ENCODE measurements at regions not wholly inside any gene's neighbourhood (a gene's known extent, or its start where the extent isn't known, plus 50 kb on each side); places are given as distances from the start of the nearest gene placed in this dataset.

DNA sequence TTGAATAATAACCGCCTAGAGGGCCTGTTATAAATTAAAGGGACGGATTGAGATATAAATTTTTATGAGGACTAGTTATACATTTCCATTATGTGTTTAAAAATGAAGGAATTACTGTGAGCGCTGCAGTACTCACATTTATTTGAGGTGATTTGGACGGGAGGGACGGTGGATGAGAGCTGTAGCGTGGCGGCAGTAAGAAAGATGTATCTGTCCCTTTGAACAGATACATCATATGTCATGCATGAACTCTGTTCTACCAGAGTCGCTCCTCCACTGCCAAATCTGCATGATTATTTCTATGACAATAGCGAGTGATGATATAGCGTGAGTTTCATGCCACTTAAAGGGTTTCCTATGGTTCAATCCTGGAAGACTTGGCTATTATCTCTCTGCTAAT lies 538.8 kb downstream of the MCTP2 start:
- DNase-seq: no peak

DNA sequence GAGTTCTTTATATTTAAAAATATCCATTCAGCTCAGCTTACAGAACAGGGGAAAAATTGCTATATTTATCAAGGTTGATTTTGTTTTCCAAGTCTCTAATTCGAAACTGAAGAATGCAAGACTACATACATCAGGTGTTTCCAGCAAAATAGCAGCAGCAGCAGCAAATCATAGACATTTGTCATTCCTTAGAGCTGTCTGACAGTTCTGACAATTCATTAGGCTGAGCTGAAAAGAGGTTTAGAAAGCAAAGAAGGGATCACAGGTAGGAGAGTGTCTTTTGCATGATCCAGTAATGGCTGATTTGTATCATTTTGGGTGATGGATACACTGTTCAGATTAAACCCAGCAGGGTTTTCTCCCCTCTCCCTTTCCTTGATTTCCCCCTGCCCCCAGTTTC lies 545.7 kb downstream of the MCTP2 start:
- DNase-seq: no peak

DNA sequence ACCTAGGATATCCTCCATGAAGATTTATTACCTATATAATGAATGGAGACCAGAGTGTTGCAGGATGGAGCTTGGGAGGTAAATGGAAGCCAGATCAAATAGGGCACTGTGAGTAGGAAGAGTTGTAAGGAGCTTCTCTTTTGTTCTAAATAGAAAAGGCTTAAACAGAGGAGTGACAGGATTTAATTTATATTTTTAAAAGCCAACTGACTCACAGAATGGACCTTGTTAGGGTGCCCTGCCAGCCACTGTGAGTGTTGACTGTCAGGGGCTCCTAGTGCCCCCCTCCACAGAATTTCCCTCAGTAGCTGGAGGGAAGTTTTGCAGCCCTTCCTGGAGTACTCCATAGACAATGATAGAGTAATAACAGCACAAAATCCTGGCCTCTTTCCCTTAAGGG lies 547.5 kb downstream of the MCTP2 start:
- DNase-seq: no peak

DNA sequence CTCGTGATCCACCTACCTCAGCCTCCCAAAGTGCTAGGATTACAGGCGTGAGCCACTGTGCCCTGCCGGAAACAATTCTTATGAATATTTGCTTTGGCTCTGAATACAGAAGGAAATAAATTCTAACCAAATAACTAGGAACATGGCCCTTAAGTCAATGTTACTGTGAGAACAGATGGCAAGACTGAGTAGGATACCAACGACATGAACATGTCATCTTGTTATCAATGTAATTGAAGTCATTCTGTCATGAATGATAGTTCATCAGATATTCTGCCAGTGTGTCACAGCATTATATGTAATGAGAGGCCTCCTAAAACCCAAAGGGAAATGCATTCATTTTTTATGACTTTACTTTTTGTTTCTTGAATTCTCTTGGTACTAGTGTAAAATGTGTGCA lies 548.8 kb downstream of the MCTP2 start:
- DNase-seq: no peak

DNA sequence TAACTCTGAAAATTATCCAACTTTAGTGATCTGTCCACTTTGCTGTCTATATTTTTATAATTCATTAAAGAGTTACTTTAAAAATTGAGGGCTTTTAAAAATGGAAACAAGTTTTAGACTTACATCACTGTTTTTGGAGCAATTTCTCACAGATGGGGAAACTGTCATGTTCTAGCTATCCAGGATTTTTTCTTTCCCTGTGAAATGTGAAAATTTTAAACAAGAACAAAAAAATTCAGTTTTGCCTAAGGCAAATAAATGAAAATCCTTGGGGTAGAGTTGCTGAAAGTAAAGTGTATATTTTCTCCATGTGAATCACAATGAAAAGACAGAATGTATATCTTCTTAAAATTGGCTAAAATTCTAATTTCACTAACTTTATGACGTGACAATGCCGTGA lies 553.7 kb downstream of the MCTP2 start:
- DNase-seq: no peak

DNA sequence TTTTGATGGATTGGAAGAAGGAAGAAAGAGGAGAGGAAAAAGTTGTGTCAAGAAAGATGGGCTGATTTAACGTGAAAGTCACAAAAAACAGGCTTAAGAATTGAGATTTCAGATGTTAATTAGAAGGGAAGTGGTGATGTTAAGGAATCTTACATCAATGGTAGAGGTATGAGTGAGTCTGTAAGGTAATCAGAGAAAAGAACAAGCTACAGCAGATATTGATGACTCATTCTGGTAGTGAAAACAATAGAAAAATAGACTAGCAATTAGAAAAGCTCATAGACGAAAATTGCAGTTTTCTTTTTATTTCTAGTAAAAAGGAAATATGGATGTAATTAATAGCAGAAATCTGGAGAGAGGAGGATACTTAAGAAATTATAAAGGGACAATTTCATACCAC lies 559.6 kb downstream of the MCTP2 start:
- no peak for DNase-seq

DNA sequence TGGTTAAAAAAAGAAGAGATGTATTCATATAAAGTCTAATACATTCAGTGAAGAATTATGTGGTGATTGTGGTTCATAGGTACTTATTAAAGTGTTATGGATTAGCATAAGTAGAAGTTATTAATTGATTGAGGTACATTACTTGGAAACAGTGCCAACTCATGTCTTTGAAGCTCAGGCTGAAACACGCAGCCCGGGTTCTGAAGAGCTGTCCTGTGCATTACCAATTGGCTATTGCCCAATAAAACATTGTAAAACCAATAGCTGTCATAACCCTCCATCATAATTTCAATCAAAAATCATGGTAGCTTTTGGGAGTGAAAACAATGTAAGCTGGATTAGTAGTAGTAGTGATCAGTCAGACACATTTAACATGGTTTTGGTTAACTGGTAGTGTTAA lies 560.1 kb downstream of the MCTP2 start:
- no peak for DNase-seq

DNA sequence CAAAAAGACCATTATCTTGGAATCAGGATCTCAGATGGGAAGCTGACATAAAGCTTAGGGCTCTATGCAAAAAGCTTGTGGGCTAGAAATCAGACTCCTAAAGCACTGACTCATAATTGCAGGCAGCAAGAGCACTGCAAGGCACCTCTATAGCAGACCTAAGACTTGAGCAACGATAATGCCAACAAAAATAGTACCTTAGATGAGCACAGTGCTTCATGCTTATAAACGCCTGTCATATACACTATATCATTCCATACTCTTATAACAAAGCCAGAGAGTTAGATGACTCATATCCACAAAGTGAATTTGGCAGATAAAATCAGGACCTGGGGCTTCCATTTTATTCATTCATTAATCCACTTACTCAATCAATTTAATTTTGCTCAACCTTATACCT lies 560.8 kb downstream of the MCTP2 start:
- no peak for DNase-seq

DNA sequence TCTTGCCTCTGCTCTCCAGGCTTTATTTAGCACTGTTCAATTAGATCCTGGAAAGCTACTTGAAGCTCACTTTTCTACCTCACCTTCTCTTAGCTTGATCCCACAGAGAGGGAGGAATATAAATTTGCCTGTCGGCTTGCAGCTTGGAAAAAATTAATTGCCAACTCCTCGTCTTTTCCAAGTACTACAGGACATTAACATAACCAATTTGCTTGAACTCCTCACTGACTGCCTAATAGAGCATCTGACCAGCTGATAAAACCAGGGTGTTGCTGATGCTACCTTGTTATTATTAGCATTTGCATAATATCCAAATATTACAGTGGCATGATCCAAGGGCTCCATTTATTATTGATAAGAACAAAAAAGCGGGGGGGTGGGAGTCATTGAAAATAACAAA lies 561.8 kb downstream of the MCTP2 start:
- no peak for DNase-seq

DNA sequence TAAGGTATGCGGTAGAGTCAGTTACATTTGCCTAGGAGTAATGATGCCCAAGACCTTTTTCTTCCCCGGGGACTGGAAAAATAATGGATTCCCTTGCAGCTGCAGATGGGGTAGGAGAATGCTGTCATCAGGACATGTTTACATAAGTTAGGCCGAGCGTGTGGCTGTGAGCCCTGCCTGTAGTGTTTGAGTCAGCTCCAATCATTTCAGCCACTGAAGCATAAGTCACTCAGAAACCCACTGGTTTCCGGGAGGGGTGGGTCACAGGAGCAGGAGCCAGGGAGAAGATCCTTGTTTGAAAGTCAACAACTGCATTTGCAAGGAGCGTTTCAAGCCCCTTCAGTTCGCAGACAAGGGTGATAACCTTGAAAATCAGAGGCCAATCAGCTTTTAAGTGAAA lies 562.3 kb downstream of the MCTP2 start:
- no peak for DNase-seq

DNA sequence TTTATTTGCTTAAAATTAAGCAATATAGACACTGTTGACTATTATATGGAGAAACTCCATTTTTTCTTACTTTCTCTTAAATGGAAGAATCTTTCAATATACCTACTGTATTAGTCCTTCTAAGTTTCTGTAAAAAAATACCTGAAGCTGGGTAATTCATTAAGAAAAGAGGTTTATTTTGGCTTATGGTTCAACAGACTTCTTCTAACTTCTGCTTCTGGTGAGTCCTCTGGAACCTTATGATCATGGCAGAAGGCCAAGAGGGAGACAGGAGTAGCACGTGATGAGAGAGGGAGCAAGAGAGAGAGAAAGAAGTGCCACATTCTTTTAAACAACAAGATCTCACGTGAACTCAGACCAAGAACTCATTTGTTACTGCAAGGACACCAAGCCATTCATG lies 573.3 kb downstream of the MCTP2 start:
- no peak for DNase-seq

DNA sequence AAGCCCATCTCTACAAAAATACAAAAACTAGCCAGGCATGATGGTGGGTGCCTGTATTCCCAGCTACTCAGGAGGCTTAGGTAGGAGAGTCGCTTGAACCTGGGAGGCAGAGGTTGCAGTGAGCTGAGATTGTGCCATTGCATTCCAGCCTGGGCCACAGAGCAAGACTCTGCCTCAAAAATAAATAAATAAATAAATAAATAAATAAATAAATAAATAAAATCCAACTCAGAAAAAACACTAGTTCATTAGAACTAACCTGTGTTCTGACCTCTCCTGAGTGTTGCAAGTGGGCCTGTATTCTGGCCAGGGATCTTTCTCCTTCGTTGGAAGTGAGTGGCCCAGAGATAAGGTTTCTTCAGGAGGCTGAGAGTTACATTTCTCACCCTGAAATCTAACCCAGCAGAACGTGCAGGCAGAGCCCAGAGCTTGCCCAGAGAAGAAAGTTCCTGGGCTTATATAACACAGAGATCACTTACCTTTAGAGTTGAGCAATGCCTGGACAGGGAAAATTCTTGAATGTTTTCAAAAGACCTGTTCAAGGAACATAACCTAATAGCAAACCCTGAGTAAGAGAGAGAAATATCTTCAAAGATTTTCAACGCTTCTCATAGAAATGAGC lies 583.9 kb downstream of the MCTP2 start:
- no peak for DNase-seq

DNA sequence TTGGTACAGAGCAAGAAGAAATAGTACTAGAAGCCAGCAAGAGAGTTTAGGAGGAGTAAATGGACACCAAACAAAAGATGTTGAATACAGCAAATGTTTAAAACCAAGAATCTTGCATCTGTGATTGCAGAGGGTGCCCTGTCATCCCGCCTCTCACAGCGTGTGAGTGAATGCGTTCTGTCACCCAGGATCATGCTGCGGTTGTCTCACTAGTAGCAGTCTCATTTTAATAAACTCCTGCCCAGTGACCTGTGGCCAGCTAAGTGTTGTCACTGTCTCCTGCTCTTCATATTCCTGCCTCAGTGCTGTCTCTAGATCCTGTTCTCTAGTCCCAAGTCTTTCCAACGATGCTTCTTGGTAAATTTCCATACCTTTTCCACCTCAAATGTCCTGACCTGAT lies 584.6 kb downstream of the MCTP2 start:
- DNase-seq: no peak

DNA sequence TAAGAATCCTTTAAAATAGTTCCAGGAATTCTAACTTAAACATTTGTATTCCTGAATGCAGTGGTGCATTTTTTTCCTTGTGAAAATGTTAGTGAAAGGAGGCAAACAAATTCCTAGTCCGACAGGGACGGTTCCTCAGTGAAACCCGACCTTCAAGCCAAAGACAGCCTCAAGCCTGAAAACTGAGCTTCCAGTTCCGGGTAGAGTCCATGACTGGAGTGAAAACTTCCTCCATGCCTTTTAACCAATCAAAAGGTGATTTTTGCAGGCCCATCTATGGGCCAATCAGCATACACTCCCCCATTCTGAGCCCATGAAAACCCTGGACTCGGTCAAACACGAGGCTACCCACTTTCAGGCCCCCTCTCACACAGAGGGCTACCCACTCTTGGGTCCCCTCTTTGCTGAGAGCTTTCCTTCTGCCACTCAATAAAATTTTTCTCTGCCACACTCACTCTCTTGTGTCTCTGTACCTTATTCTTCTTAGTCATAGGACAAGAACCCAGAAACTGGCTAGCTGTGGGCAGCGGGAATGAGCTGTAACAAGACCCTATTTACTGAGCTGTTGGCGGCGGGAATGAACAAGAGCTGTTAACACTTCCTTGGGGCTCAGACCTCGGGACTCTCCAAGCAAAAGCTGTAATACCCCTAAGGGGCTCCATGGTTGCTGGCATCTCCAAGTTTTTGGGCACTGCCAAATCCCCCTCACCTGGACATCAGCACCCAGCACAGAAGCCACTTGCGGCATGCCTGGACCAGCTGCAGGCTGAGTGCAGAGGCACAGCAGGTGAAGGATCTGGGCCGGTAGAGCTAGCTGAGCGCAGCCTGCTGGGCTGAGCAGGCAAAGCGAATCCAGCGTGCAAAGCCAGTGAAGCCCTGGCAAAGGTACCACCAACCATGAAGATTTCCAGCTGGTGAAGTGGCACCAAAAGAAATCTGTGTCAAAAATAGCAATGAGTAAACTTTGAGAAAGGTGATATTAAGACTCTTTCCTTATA lies 598.8 kb downstream of the MCTP2 start:
- DNase-seq: no peak

DNA sequence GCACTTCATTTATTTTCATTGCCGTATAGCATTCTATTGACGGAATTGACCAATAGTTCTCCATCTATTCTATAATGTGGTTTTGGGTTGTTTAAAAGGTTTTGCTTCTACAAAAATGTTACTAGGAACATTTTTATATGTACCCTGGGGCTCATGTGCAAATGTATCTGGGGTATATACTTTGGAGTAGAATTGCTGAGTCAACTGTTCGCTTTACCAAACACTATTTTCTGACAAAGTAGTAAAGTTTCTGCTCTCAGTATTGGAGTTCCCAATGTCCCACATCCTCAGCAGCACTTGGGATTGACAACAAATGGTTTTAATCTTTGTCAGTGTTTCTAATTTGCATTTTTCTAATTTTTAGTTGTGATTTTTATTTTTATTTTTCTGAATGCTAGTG lies 602.6 kb downstream of the MCTP2 start:
- DNase-seq: no peak

DNA sequence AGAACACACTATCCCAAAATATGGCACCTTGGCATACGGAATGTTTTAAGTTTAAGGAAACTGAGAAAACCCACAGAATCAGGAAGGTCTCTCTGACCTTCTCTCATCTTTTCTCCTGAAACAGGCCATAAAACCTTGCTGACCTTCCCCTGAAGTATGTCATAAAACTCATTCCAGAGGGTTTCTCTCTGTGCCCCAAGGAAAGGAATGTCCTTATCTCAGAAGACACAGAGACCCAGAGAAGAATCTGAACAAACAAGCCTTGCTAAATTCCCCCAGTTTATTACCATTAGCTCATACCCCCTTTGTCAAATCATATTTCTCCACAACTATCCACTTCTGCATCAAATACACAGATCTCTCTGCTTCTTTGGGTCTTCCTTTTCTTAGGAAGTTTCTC lies 603.1 kb downstream of the MCTP2 start:
- no peak for DNase-seq

DNA sequence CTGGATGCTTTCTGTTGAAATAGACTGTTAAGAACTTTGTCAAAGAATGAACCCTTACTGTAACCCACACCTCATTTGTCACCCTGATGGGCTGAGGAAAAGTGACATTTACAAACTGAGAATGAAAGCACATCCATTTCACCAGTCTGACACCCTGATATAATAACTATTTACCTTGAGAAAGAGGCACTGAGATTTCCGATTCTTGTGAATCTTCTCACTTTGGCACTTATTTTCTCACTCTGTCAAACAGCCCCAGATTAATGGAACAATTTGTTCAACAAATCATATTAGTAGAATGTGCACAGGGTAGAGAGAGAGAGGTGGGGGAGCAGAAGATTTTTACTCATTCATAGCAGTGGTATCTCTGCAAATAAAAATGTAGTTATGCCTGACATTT lies 606.9 kb downstream of the MCTP2 start:
- no peak for DNase-seq

DNA sequence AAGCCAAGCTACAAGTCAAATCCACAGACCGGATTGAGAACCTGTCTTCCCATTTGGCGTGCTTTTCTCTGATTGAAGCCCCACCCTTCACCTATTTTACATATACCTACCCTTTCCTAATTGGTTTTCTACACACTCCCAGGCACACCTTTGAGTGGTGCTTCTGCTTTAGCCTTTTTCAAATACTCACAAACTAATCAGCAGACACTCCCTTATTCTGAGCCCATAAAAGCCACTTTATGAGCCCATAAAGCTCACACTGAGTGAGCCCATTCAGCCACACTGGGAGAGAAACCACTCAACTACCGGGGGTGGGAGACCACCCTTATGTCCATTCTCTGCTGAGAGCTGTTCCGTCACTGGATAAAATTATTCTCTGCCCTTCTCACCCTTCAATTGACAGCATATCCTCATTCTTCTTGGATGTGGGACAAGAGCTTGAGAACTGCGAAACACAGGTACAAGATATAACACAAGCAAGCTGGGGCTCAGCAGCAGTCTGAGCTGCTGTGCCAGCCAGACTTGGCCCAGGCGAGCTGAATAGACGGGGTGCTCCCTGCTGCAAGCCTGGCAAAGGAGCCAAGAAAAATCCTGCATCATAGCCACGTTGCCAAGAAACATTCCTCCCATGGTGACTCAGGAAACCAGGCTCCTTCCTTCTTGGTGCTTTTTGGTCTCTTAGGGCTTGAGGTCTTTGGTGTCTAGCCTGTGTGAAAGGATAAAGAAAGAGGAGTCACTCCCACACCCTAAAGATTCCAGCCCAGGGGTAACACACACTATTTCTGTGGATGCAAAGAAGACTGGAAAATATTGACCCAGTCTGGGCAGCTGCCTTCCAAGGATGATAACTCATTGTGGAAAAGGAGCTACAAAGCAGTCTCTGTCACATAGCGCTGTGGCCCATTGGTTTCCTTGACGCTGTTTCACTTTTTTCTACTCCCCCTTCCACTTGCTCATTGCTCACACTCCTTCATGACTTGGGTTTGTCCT lies 609.7 kb downstream of the MCTP2 start:
- no peak for DNase-seq

DNA sequence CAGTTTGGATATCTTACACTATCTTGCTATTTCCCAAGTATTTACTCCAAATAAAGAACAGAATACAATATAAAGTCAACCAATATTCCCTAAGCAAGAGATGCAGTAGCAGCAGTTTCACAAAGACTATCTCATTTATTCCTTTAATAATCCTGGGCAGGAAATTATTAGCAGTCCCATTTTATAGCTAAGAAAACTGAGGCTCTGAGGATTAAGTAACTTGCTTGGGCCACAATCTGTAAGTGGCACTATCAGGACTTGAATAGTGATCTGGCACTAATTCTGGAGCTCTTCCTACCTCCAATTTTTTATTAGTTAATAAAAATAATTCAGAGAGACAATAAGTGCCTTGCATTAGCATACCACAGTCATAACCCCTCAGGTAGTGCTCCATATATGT lies 611.7 kb downstream of the MCTP2 start:
- no peak for DNase-seq

DNA sequence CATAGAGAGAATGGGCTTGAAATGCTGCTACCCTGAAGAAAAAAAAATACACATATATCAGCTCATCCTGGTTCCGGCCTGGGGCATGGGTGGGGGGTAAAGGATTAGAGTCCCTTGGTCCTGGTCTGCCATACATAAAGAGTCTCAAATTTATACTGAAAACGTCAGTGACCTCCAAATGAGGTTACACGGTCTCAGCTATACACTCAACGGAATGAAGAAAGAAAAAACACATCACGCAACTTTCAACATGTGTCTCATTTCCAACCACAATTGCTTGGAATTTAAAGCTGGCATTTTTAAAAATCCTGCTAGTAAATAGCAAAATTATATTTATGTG lies 612.8 kb downstream of the MCTP2 start:
- DNase-seq: no peak

DNA sequence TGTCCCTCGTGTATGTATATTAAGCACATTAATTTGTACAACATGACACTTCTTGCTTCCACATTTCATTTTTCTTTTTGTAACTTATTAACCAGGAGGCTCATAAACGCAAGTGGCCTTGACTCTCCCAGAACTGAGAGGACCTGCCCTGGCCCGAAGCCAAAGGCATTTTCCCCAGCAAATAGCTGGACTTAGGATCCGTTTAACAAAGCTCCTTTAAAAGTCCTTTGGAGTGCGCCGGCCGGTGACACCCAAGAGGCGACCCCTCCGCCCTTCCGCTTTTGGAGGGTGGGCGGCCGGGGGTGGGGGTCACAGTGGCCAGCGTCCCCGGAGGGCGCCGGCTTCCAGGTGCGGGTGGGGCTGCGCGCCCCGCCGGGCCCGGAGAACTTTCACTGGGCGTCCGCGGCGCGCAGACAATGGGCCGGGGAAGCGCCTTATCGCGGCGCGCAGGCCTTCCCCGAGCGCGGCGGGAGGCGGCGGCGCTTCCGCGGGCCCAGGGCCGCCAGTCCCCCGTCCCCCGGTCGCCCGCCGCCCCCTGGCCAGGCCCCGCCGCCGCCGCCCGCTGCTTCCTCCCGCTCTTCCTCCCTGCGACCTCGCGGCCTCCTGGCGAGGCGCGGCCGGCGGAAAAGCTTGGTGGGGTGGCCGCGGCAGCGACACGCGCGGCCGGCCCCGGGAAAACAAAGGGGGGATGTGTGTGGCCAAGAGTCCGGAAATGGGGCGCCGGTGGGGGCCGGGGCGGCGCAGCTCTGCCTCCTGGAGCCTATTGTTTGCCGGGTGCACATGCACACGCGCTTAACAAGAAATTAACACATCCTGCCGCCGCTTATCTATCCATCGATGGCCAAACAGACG lies 613.4 kb downstream of the MCTP2 start:
- no peak for DNase-seq

DNA sequence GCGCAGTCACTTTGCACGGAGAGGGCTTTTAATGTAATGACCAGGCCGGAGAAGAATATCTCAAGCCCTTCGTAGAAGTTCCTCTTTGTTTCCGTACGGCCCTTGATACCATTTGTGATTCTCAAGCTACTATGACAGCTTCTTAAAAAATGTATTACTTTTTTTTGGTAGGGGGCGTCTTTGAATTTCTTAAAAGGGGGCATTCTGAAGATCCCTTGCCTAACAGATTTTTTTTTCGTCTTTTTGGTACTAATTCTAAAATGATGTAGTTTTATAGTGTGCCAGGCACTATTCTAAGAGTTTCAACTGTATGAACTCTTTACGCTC lies 614.0 kb downstream of the MCTP2 start:
- DNase-seq: no peak

DNA sequence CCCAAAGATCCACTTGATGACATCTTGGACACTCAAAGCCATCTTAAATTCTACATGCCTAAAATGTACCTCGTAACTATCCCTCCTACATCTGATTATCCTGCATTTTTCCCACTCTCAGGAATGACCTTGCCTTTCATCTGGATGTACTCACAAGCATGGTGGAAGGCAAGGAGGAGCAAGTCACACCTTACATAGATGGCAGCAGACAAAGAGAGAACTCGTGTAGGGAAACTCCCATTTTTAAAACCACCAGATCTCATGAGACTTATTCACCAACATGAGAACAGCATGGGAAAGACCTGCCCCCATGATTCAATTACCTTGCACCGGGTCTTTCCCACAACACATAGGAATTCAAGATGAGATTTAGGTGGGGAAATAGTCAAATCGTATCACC lies 616.0 kb downstream of the MCTP2 start:
- no peak for DNase-seq
